HUES6 (cell line): ENCODE measurements at regions not wholly inside any gene's neighbourhood (a gene's known extent, or its start where the extent isn't known, plus 50 kb on each side); places are given as distances from the start of the nearest gene placed in this dataset.

Source experiments
- H3K27ac ChIP-seq: 2 replicates; pipeline ENCODE4 v1.7.0; 2013; ENCODE audit warnings: low read depth, mild to moderate bottlenecking, low read length, inconsistent platforms
- H3K27me3 ChIP-seq: 2 replicates; pipeline ENCODE4 v1.6.1; 2013; ENCODE audit warnings: low read length; ENCODE audit not compliant: control insufficient read depth, insufficient read depth
- H3K36me3 ChIP-seq: 2 replicates; pipeline ENCODE4 v1.6.1; 2013; ENCODE audit warnings: low read length; ENCODE audit not compliant: control insufficient read depth, insufficient read depth
- H3K4me1 ChIP-seq: 2 replicates; pipeline ENCODE4 v1.6.1; 2013; ENCODE audit warnings: low read length; ENCODE audit not compliant: control insufficient read depth, insufficient read depth
- H3K4me3 ChIP-seq: 2 replicates; pipeline ENCODE4 v1.5.1; 2013; ENCODE audit warnings: low read depth, low read length
- H3K9ac ChIP-seq: one replicate; pipeline ENCODE4 v1.6.1; 2013; ENCODE audit warnings: mild to moderate bottlenecking, low read length
- H3K9me3 ChIP-seq: 2 replicates; pipeline ENCODE4 v1.6.1; 2013; ENCODE audit warnings: low read depth, low read length; ENCODE audit not compliant: control insufficient read depth, insufficient read depth

- H3K27me3 ChIP-seq, result no peaks in the 10 kb centered on the region
- H3K36me3 ChIP-seq, result no peaks in the 10 kb centered on the region
- H3K9ac ChIP-seq, result no peak overlapping the region
- no peak overlapping the region for H3K4me3 ChIP-seq
- no peaks in the 10 kb centered on the region for H3K9me3 ChIP-seq
- H3K4me1 ChIP-seq, result no peaks in the 10 kb centered on the region; the same call in 1 of the 2 replicates
- H3K27ac ChIP-seq, result no peak overlapping the region
Measured at GRCh38 chr18:67672155-67672554, 155.6 kb upstream of the DSEL start.

- Histone ChIP-seq H3K9ac (no peak overlapping the region), H3K27ac (no peak overlapping the region), H3K4me1 (no peaks in the 10 kb centered on the region; the same call in 1 of the 2 replicates), H3K27me3 (no peaks in the 10 kb centered on the region), H3K36me3 (no peaks in the 10 kb centered on the region), H3K9me3 (no peaks in the 10 kb centered on the region), H3K4me3 (no peak overlapping the region)
Measured at GRCh38 chr18:67670024-67670543, 153.6 kb upstream of the DSEL start.

- H3K9ac ChIP-seq, result no peak overlapping the region
- no peaks in the 10 kb centered on the region for H3K9me3 ChIP-seq
- H3K27ac ChIP-seq, result no peak overlapping the region
- H3K27me3 ChIP-seq, result no peaks in the 10 kb centered on the region
- no peaks in the 10 kb centered on the region for H3K4me1 ChIP-seq
- H3K4me3 ChIP-seq, result no peak overlapping the region
- no peaks in the 10 kb centered on the region for H3K36me3 ChIP-seq
Measured at GRCh38 chr18:67665266-67665665, 148.7 kb upstream of the DSEL start.

- Histone ChIP-seq H3K9me3 (no peaks in the 10 kb centered on the region), H3K36me3 (no peaks in the 10 kb centered on the region), H3K4me3 (no peak overlapping the region), H3K27me3 (no peaks in the 10 kb centered on the region), H3K9ac (no peak overlapping the region), H3K27ac (no peak overlapping the region), H3K4me1 (no peaks in the 10 kb centered on the region)
Measured at GRCh38 chr18:67662996-67663395, 146.5 kb upstream of the DSEL start.

GRCh38 chr18:67661555-67661954 lies 145.0 kb upstream of the DSEL start:
- Histone ChIP-seq H3K27me3 (no peaks in the 10 kb centered on the region), H3K9me3 (no peaks in the 10 kb centered on the region), H3K4me1 (no peaks in the 10 kb centered on the region), H3K4me3 (no peak overlapping the region), H3K9ac (no peak overlapping the region), H3K27ac (no peak overlapping the region), H3K36me3 (no peaks in the 10 kb centered on the region)

GRCh38 chr18:67654101-67654500 lies 137.6 kb upstream of the DSEL start:
- H3K9ac ChIP-seq, result no peak overlapping the region
- H3K36me3 ChIP-seq, result no peaks in the 10 kb centered on the region
- no peaks in the 10 kb centered on the region for H3K4me1 ChIP-seq
- H3K9me3 ChIP-seq, result no peaks in the 10 kb centered on the region
- no peaks in the 10 kb centered on the region for H3K27me3 ChIP-seq
- H3K27ac ChIP-seq, result no peak overlapping the region
- H3K4me3 ChIP-seq, result no peak overlapping the region

GRCh38 chr18:67652288-67652687 lies 135.8 kb upstream of the DSEL start:
- no peaks in the 10 kb centered on the region for H3K36me3 ChIP-seq
- H3K27me3 ChIP-seq, result no peaks in the 10 kb centered on the region
- no peaks in the 10 kb centered on the region for H3K9me3 ChIP-seq
- H3K9ac ChIP-seq, result no peak overlapping the region
- no peaks in the 10 kb centered on the region for H3K4me1 ChIP-seq
- no peak overlapping the region for H3K4me3 ChIP-seq
- H3K27ac ChIP-seq, result no peak overlapping the region

GRCh38 chr18:67651438-67651837 lies 134.9 kb upstream of the DSEL start:
- Histone ChIP-seq H3K9me3 (no peaks in the 10 kb centered on the region), H3K36me3 (no peaks in the 10 kb centered on the region), H3K27ac (no peak overlapping the region), H3K9ac (no peak overlapping the region), H3K4me3 (no peak overlapping the region), H3K27me3 (no peaks in the 10 kb centered on the region), H3K4me1 (no peaks in the 10 kb centered on the region)

- no peak overlapping the region for H3K4me3 ChIP-seq
- no peaks in the 10 kb centered on the region for H3K4me1 ChIP-seq
- H3K9ac ChIP-seq, result no peak overlapping the region
- no peaks in the 10 kb centered on the region; the same call in 1 of the 2 replicates for H3K9me3 ChIP-seq
- no peaks in the 10 kb centered on the region for H3K36me3 ChIP-seq
- no peaks in the 10 kb centered on the region for H3K27me3 ChIP-seq
- no peak overlapping the region for H3K27ac ChIP-seq
Measured at GRCh38 chr18:67650686-67651385, 134.3 kb upstream of the DSEL start.

- H3K9me3 ChIP-seq, result peaks cover 2% of the 10 kb centered on the region; the same call in 1 of the 2 replicates
Measured at GRCh38 chr18:67646890-67647289, 130.4 kb upstream of the DSEL start.

GRCh38 chr18:67644226-67644625 lies 127.7 kb upstream of the DSEL start:
- Histone ChIP-seq H3K4me3 (no peak overlapping the region), H3K4me1 (no peaks in the 10 kb centered on the region), H3K27ac (no peak overlapping the region), H3K27me3 (no peaks in the 10 kb centered on the region), H3K9me3 (peaks cover 2% of the 10 kb centered on the region; the same call in 1 of the 2 replicates), H3K9ac (no peak overlapping the region), H3K36me3 (no peaks in the 10 kb centered on the region)

More at GRCh38 chr18:67646890-67647289, 130.4 kb upstream of the DSEL start:
- Histone ChIP-seq H3K27ac (no peak overlapping the region), H3K9ac (no peak overlapping the region), H3K27me3 (no peaks in the 10 kb centered on the region), H3K36me3 (no peaks in the 10 kb centered on the region), H3K4me1 (no peaks in the 10 kb centered on the region), H3K4me3 (no peak overlapping the region)
